HG02798 (cell line): ENCODE measurements at regions not wholly inside any gene's neighbourhood (a gene's known extent, or its start where the extent isn't known, plus 50 kb on each side); places are given as distances from the start of the nearest gene placed in this dataset.
"Not testable (repeated sequence)": the region's sequence is repeated elsewhere in the genome, so short reads cannot be mapped to it uniquely, and the experiment has no call there.

Experiments used
- ATAC-seq: cut with Tn5 transposase; IDR thresholded peaks from one replicate; pipeline ENCODE4 v1.9.1; 2021; ENCODE audit warnings: mild to moderate bottlenecking; ENCODE audit not compliant: unreplicated experiment, poor library complexity

GRCh38 chr20:22045956-22046507 is 340.6 kb downstream of the PAX1 start:
- not testable (repeated sequence) for ATAC-seq

- no peak for ATAC-seq
Measured at GRCh38 chr20:22027423-22027822, 322.0 kb downstream of the PAX1 start.

- ATAC-seq = no peak
Measured at GRCh38 chr20:22020201-22020600, 314.7 kb downstream of the PAX1 start.

GRCh38 chr20:22008456-22008855 is 303.0 kb downstream of the PAX1 start:
- no peak for ATAC-seq

- no peak for ATAC-seq
Measured at GRCh38 chr20:22006306-22006705, 300.8 kb downstream of the PAX1 start.

- no peak for ATAC-seq
Measured at GRCh38 chr20:22005535-22005934, 300.1 kb downstream of the PAX1 start.

- ATAC-seq = no peak
Measured at GRCh38 chr20:22004946-22005345, 299.5 kb downstream of the PAX1 start.

- no peak for ATAC-seq
Measured at GRCh38 chr20:22003680-22004079, 298.2 kb downstream of the PAX1 start.

GRCh38 chr20:22001886-22002285 is 296.4 kb downstream of the PAX1 start:
- ATAC-seq = no peak

GRCh38 chr20:21995461-21995860 is 290.0 kb downstream of the PAX1 start:
- ATAC-seq = no peak

GRCh38 chr20:21994203-21994602 is 288.7 kb downstream of the PAX1 start:
- ATAC-seq = no peak

- no peak for ATAC-seq
Measured at GRCh38 chr20:21982559-21982958, 277.1 kb downstream of the PAX1 start.

- ATAC-seq = no peak
Measured at GRCh38 chr20:21981597-21982344, 276.3 kb downstream of the PAX1 start.

GRCh38 chr20:21981179-21981578 is 275.7 kb downstream of the PAX1 start:
- ATAC-seq = no peak

- no peak for ATAC-seq
Measured at GRCh38 chr20:21971436-21971835, 266.0 kb downstream of the PAX1 start.

GRCh38 chr20:21968486-21968885 is 263.0 kb downstream of the PAX1 start:
- ATAC-seq = no peak

GRCh38 chr20:21967481-21967880 is 262.0 kb downstream of the PAX1 start:
- ATAC-seq = no peak

- no peak for ATAC-seq
Measured at GRCh38 chr20:21956591-21956990, 251.1 kb downstream of the PAX1 start.

GRCh38 chr20:21947406-21947805 is 241.9 kb downstream of the PAX1 start:
- no peak for ATAC-seq

GRCh38 chr20:21944227-21944626 is 238.8 kb downstream of the PAX1 start:
- ATAC-seq = no peak

- ATAC-seq = no peak
Measured at GRCh38 chr20:21941941-21942805, 236.7 kb downstream of the PAX1 start.
